ENCODE measurements at regions not wholly inside any gene's neighbourhood (a gene's known extent, or its start where the extent isn't known, plus 50 kb on each side); places are given as distances from the start of the nearest gene placed in this dataset.

GRCh38 chr7:22016507-22016906, 70.8 kb upstream of the CDCA7L start:
- TF ChIP-seq, protein P1, sequence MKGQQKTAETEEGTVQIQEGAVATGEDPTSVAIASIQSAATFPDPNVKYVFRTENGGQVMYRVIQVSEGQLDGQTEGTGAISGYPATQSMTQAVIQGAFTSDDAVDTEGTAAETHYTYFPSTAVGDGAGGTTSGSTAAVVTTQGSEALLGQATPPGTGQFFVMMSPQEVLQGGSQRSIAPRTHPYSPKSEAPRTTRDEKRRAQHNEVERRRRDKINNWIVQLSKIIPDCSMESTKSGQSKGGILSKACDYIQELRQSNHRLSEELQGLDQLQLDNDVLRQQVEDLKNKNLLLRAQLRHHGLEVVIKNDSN (IDR thresholded peaks at IDR 0.05): no peak
- TF ChIP-seq MAX (IDR thresholded peaks at IDR 0.05) (no peak), EP300 (IDR thresholded peaks at IDR 0.05; ENCODE audit: borderline replicate concordance) (no peak), RAD21 (IDR thresholded peaks at IDR 0.05; ENCODE audit: low read depth) (no peak), YY1 (IDR thresholded peaks at IDR 0.05; ENCODE audit: low read depth) (no peak), ZBTB7A (IDR thresholded peaks at IDR 0.05; ENCODE audit: low read depth) (no peak), FOXM1 (IDR thresholded peaks at IDR 0.05; ENCODE audit: borderline replicate concordance, low read depth) (no peak), CEBPB (IDR thresholded peaks at IDR 0.05) (no peak), REST (IDR thresholded peaks at IDR 0.05; ENCODE audit: low read depth) (no peak), NFIC (IDR thresholded peaks at IDR 0.05) (no peak), TCF12 (IDR thresholded peaks at IDR 0.05; ENCODE audit: low read depth) (no peak)
